Brain microvascular endothelial cell (primary cell): ENCODE measurements at regions not wholly inside any gene's neighbourhood (a gene's known extent, or its start where the extent isn't known, plus 50 kb on each side); places are given as distances from the start of the nearest gene placed in this dataset.

Experiments used
- DNase-seq: peaks from one replicate; pipeline ENCODE4 v3.0.0-alpha.2; 2020
- H3K27ac ChIP-seq: fragments of 250-450 bp; sonication (Bioruptor Pico); 2 replicates; pipeline ENCODE4 v1.5.1; 2020; ENCODE audit warnings: mild to moderate bottlenecking, moderate library complexity
- H3K27me3 ChIP-seq: fragments of 250-450 bp; sonication (Bioruptor Pico); replicated peaks from 2 replicates; pipeline ENCODE4 v1.5.1; 2020; ENCODE audit warnings: mild to moderate bottlenecking
- H3K36me3 ChIP-seq: fragments of 250-450 bp; sonication (Bioruptor Pico); replicated peaks from 2 replicates; pipeline ENCODE4 v1.5.1; 2020; ENCODE audit warnings: mild to moderate bottlenecking
- H3K4me3 ChIP-seq: 2 replicates; pipeline ENCODE4 v1.5.1; 2011; ENCODE audit warnings: low read depth, mild to moderate bottlenecking, control low read depth, low read length, moderate library complexity
- in situ Hi-C: cut with HindIII; loops from 2 replicates; pipeline ENCODE4 v1.10.0; 2017; ENCODE audit warnings: low sequenced_read_pairs, low pct_ligation_motif_present
- TF ChIP-seq, protein P1 (sequence below): IDR thresholded peaks from 2 replicates; pipeline ENCODE4 v1.5.1; 2011; ENCODE audit warnings: low read depth, mild to moderate bottlenecking, moderate library complexity, low read length, control low read depth, inconsistent platforms; ENCODE audit errors: missing control alignments

DNA sequence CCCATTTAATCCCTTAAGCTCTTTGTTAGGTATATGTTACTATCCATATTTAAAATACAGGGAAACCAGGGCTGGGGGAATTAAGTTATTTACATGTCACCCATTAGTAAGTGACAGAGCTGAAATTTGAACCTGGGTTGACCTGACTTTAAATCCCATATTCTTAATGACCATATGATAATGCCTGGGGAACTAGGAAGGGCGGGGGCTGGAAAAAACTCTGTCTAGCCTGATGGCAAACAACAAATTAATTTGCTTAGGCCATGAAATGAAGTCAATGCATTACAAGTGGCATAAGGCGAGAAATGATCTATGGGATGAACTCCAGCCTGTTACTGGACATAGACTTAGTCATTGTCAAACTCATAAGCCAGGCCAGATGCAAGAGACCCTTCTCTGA, 325.7 kb upstream of the WWC1 start:
- DNase-seq, result no peak
- Histone ChIP-seq H3K36me3 (no peaks in the 10 kb centered on the region), H3K27ac (no peak overlapping the region), H3K27me3 (no peaks in the 10 kb centered on the region), H3K4me3 (no peak overlapping the region)
- in situ Hi-C loops, result no loop called here
- TF ChIP-seq, protein P1, sequence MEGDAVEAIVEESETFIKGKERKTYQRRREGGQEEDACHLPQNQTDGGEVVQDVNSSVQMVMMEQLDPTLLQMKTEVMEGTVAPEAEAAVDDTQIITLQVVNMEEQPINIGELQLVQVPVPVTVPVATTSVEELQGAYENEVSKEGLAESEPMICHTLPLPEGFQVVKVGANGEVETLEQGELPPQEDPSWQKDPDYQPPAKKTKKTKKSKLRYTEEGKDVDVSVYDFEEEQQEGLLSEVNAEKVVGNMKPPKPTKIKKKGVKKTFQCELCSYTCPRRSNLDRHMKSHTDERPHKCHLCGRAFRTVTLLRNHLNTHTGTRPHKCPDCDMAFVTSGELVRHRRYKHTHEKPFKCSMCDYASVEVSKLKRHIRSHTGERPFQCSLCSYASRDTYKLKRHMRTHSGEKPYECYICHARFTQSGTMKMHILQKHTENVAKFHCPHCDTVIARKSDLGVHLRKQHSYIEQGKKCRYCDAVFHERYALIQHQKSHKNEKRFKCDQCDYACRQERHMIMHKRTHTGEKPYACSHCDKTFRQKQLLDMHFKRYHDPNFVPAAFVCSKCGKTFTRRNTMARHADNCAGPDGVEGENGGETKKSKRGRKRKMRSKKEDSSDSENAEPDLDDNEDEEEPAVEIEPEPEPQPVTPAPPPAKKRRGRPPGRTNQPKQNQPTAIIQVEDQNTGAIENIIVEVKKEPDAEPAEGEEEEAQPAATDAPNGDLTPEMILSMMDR, result no peak

DNA sequence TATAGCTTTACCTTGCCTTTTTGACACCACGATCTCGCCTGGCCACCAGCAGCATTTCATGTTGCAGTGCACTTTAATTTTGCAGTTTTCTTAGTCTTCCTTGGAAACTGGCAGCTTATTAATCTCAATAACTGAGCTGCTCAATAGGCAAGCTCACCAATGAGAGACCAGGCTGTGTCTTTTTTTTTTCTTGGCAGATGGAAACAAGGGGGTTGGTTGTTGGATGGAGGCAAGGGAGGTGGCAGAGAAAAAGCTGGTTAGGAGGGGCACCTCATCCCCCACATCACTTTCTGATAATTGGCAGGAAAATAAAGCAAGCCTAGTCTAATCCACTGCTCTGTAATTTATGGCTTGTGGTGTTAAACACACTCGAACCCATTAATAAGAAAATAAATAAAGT, 324.5 kb upstream of the WWC1 start:
- Histone ChIP-seq H3K4me3 (no peak overlapping the region), H3K36me3 (no peaks in the 10 kb centered on the region), H3K27me3 (no peaks in the 10 kb centered on the region), H3K27ac (no peak overlapping the region)
- in situ Hi-C loops, result no loop called here
- DNase-seq, result no peak
- TF ChIP-seq, protein P1, result no peak

DNA sequence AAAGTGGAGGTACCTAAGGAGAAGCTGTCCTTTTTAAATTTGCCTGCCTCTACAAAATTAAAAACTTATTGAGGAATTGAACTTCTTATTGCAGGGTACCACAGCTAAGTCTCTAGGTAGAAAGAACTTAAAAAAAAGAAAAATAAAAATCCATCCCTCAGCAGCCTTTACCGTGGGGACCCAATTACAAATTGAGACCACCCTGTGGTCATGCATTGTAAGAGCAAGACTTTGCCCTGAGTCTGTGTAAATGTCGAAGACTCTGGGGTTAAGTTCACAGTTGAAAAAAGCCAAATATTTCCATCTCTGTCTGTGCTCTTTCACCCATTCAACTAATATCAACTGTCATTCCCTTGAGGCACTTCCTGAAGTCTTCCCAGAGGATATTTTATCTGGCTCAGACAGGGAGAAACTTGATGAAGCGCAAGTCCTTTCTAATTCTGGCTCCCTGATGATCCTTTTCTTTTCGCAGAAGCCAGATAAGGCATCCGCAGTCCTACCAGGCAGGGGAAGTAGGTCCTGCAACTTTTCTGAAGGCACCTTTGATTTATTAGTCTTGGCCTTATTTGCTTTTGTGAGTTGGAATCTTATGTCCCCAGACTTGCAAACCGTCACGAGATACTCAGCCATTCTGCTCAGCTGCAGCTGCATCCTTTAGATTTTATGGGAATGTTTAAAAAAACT, 323.8 kb upstream of the WWC1 start:
- no peak overlapping the region for H3K4me3 ChIP-seq
- no peak overlapping the region for H3K27ac ChIP-seq
- H3K27me3 ChIP-seq, result no peaks in the 10 kb centered on the region
- in situ Hi-C loops, result no loop called here
- TF ChIP-seq, protein P1, result no peak
- H3K36me3 ChIP-seq, result no peaks in the 10 kb centered on the region
- DNase-seq, result no peak

DNA sequence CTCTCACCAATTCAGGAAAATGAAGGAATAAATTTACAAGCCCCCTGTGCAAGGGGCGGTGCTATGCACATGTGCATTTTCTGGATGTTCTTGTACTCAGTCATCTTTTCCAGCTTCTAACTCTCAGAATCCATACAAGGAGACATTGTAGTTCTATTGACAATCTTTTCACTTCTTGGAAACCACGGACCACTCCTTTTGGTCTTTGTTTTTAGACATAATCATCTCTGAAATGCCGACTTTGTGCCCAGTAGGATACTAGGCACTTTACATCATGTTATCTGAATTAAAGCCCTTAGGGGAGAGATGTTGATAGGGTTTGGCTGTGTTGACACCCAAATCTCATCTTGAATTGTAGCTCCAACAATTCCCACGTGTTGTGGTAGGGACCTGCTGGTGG, 322.6 kb upstream of the WWC1 start:
- Histone ChIP-seq H3K27ac (no peak overlapping the region), H3K27me3 (no peaks in the 10 kb centered on the region), H3K4me3 (no peak overlapping the region), H3K36me3 (no peaks in the 10 kb centered on the region)
- in situ Hi-C loops, result no loop called here
- DNase-seq, result no peak
- TF ChIP-seq, protein P1, result no peak

DNA sequence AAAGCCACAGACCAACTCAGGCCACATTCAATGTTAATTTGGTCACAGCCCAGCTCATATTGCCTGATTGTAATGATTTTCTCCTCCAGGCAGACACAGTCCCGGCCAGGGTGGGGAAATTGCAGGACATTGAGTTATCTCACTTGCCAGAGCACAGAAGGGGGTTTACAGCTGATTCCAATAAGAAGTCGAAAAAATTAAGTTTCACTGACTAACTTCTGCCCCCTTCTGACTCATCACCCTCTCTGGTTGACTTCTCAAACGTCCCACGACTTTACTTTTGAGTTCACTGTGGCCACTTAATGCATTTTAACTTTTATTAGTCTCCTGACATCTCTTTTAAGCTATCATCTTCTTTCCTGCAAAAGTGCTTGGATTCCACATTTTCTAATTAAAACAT, 321.4 kb upstream of the WWC1 start:
- no peak for DNase-seq
- no peak overlapping the region for H3K27ac ChIP-seq
- H3K4me3 ChIP-seq, result no peak overlapping the region
- no peaks in the 10 kb centered on the region for H3K36me3 ChIP-seq
- TF ChIP-seq, protein P1, result no peak
- in situ Hi-C loops, result no loop called here
- no peaks in the 10 kb centered on the region for H3K27me3 ChIP-seq

DNA sequence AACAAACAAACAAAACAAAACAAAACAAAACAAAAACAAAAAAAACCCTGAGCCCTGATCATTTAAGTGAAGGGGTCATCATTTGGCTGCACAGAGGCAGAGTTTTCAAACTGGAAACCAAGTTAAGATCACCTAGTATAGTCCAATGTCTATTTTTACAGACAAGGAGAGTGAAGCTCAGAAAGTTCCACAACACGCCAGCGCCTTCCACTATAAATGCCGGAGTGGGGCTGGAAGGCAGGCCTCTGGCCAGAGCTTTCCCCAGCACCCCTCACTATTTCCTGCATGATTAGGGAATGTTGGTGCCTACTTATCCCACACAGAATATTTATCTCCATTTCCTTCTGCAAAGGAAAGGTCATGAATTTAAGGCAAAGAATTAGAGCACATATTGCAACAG, 319.7 kb upstream of the WWC1 start:
- DNase-seq, result no peak
- no peaks in the 10 kb centered on the region for H3K36me3 ChIP-seq
- in situ Hi-C loops, result no loop called here
- no peak overlapping the region for H3K27ac ChIP-seq
- H3K27me3 ChIP-seq, result no peaks in the 10 kb centered on the region
- TF ChIP-seq, protein P1, result no peak
- H3K4me3 ChIP-seq, result no peak overlapping the region
